ENCODE measurements at regions not wholly inside any gene's neighbourhood (a gene's known extent, or its start where the extent isn't known, plus 50 kb on each side); places are given as distances from the start of the nearest gene placed in this dataset.

DNA sequence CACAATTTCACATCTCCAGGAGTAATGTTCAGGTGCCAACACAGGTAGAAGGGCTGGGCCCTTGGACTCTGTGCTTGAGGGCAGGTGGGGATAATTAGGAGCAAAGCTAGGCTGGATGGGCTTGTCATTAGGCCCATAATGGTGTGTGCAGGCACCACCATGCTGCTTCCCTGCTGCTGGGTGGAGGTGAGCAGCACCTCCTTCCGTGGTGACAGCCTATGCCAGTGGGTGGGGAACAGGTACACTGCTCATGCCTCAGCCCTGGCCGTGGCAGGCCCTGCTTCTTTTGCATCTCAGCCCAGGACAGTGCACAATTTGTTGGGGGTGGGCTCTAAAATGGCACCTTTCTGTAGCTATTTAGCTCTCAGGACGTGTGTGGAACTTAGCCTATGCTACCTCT, 955.5 kb downstream of the TMTC2 start:
- no peaks in the 10 kb centered on the region for H3K79me2 ChIP-seq (ENCODE audit: low read depth)
- H3K4me1 Mint-ChIP-seq = peaks cover 3% of the 10 kb centered on the region
- no peak overlapping the region for H3K4me3 Mint-ChIP-seq
- no peak overlapping the region for H3K9ac ChIP-seq
- H3K27ac Mint-ChIP-seq = no peak overlapping the region
- H3K4me3 ChIP-seq = no peak overlapping the region
- peaks cover 4% of the 10 kb centered on the region for H3K4me1 ChIP-seq
- H3K9me3 Mint-ChIP-seq = no peaks in the 10 kb centered on the region
- H3K4me2 ChIP-seq = no peak overlapping the region
- H4K20me1 ChIP-seq (ENCODE audit: low read depth) = no peaks in the 10 kb centered on the region
- no peak for DNase-seq (ENCODE audit: low spot score)
- TF ChIP-seq, protein P1, sequence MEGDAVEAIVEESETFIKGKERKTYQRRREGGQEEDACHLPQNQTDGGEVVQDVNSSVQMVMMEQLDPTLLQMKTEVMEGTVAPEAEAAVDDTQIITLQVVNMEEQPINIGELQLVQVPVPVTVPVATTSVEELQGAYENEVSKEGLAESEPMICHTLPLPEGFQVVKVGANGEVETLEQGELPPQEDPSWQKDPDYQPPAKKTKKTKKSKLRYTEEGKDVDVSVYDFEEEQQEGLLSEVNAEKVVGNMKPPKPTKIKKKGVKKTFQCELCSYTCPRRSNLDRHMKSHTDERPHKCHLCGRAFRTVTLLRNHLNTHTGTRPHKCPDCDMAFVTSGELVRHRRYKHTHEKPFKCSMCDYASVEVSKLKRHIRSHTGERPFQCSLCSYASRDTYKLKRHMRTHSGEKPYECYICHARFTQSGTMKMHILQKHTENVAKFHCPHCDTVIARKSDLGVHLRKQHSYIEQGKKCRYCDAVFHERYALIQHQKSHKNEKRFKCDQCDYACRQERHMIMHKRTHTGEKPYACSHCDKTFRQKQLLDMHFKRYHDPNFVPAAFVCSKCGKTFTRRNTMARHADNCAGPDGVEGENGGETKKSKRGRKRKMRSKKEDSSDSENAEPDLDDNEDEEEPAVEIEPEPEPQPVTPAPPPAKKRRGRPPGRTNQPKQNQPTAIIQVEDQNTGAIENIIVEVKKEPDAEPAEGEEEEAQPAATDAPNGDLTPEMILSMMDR (IDR thresholded peaks at IDR 0.05) = no peak
- no peak for TF ChIP-seq EZH2phosphoT487 (IDR thresholded peaks at IDR 0.05)
- TF ChIP-seq EZH2 (IDR thresholded peaks at IDR 0.05) = no peak
- no peaks in the 10 kb centered on the region for H3K36me3 Mint-ChIP-seq
- no peak overlapping the region for H2AFZ ChIP-seq (replicated peaks)
- no peaks in the 10 kb centered on the region for H3K27me3 ChIP-seq
- no peaks in the 10 kb centered on the region for H3K9me3 ChIP-seq (ENCODE audit: low read depth)
- H3K36me3 ChIP-seq = no peaks in the 10 kb centered on the region
- no peaks in the 10 kb centered on the region for H3F3A ChIP-seq (ENCODE audit: low read depth)
- H3K27me3 Mint-ChIP-seq (ENCODE audit: insufficient read depth, low read depth) = no peaks in the 10 kb centered on the region
- H3K27ac ChIP-seq = no peak overlapping the region

DNA sequence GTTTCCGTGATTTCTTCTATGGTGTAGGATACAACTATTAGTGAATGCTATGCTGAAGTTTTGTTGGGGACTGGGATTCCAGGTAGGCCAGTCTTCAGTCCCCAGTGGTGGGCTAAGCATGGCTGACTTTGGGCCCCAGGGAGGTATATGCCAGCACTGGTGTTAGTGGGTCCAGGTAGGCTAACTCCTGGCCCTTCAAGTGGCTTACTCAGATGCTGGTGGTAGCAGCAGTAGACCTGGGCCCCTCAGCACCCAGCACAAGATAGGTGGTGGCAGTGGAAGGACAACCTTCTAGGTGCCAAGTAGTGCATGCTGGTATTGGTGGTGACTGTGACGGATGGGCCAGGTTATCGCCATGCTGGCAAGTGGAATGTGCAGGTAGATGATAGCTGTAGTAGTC, 955.1 kb downstream of the TMTC2 start:
- H3K27ac ChIP-seq = no peak overlapping the region
- no peaks in the 10 kb centered on the region for H3K27me3 ChIP-seq
- H3K4me2 ChIP-seq = no peak overlapping the region
- no peak for DNase-seq (ENCODE audit: low spot score)
- no peaks in the 10 kb centered on the region for H3F3A ChIP-seq (ENCODE audit: low read depth)
- H3K4me1 ChIP-seq = peaks cover 4% of the 10 kb centered on the region
- TF ChIP-seq, protein P1 (IDR thresholded peaks at IDR 0.05) = no peak
- TF ChIP-seq EZH2 (IDR thresholded peaks at IDR 0.05) (no peak), EZH2phosphoT487 (IDR thresholded peaks at IDR 0.05) (no peak)
- Mint-ChIP-seq H3K36me3 (no peaks in the 10 kb centered on the region), H3K27me3 (ENCODE audit: insufficient read depth, low read depth) (no peaks in the 10 kb centered on the region), H3K4me1 (peaks cover 3% of the 10 kb centered on the region), H3K9me3 (no peaks in the 10 kb centered on the region), H3K4me3 (no peak overlapping the region), H3K27ac (no peak overlapping the region)
- H2AFZ ChIP-seq (replicated peaks) = no peak overlapping the region
- no peak overlapping the region for H3K9ac ChIP-seq
- no peaks in the 10 kb centered on the region for H4K20me1 ChIP-seq (ENCODE audit: low read depth)
- H3K9me3 ChIP-seq (ENCODE audit: low read depth) = no peaks in the 10 kb centered on the region
- no peaks in the 10 kb centered on the region for H3K79me2 ChIP-seq (ENCODE audit: low read depth)
- H3K4me3 ChIP-seq = no peak overlapping the region
- H3K36me3 ChIP-seq = no peaks in the 10 kb centered on the region

DNA sequence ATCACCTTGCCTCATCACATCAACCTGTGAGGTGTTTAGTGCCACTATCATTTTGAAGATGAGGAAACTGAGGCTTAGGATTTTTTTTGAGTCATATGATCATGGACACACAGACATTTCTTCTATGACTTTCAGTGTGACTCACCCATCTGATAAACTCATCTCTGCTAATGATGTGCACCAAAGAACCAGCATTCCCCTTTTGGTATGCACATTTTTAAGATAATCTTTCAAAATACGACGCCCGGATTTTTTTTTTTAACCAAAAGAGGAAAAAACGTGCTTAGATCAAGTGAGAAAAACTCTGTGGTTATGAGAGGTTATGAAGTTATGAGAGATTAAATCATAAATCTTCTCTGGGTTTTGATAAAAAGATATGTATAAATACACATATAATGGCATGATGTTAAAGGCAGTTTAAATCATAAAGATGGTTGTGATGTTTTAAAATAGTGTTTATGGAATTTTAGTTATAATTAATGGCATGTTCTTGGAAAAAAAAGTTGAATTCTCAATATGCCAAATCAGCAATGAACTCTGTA, 948.1 kb downstream of the TMTC2 start:
- H3K9me3 ChIP-seq (ENCODE audit: low read depth) = no peaks in the 10 kb centered on the region
- H3K36me3 ChIP-seq = no peaks in the 10 kb centered on the region
- H3K4me1 ChIP-seq = no peaks in the 10 kb centered on the region
- no peak overlapping the region for H3K4me3 ChIP-seq
- H3K4me3 Mint-ChIP-seq = no peak overlapping the region
- TF ChIP-seq EZH2 (IDR thresholded peaks at IDR 0.05) = no peak
- no peak for TF ChIP-seq EZH2phosphoT487 (IDR thresholded peaks at IDR 0.05)
- H3K4me1 Mint-ChIP-seq = peaks cover 3% of the 10 kb centered on the region
- no peaks in the 10 kb centered on the region for H3F3A ChIP-seq (ENCODE audit: low read depth)
- H3K79me2 ChIP-seq (ENCODE audit: low read depth) = no peaks in the 10 kb centered on the region
- no peak overlapping the region for H3K27ac ChIP-seq
- no peaks in the 10 kb centered on the region for H3K9me3 Mint-ChIP-seq
- H3K27me3 ChIP-seq = no peaks in the 10 kb centered on the region
- no peak overlapping the region for H3K9ac ChIP-seq
- H3K27me3 Mint-ChIP-seq (ENCODE audit: insufficient read depth, low read depth) = no peaks in the 10 kb centered on the region
- H3K27ac Mint-ChIP-seq = no peak overlapping the region
- H3K4me2 ChIP-seq = no peak overlapping the region
- H4K20me1 ChIP-seq (ENCODE audit: low read depth) = no peaks in the 10 kb centered on the region
- H2AFZ ChIP-seq (replicated peaks) = no peak overlapping the region
- no peak for DNase-seq (ENCODE audit: low spot score)
- no peaks in the 10 kb centered on the region for H3K36me3 Mint-ChIP-seq

DNA sequence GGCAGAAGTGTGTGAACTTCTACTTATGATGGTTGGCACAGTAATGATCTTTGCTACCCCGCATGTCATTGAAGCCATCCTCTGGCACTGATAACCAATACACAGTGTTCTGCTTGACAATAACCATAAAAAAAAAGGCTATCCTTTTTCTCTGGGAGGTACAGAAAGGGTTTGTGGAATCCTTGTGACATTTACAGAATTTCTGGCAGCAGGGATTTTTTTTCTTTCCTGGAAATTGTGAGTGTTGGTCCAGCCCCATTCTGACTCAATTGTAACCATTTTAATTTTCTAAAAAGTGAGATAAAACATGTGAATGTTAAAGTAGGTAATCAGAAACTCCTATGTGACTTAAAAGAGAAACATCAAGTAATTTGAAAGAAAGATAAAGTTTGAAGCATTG, 943.8 kb downstream of the TMTC2 start:
- Mint-ChIP-seq H3K4me3 (no peak overlapping the region), H3K36me3 (no peaks in the 10 kb centered on the region), H3K4me1 (peaks cover 11% of the 10 kb centered on the region), H3K9me3 (no peaks in the 10 kb centered on the region), H3K27me3 (ENCODE audit: insufficient read depth, low read depth) (no peaks in the 10 kb centered on the region), H3K27ac (no peak overlapping the region)
- Histone ChIP-seq H4K20me1 (ENCODE audit: low read depth) (no peaks in the 10 kb centered on the region), H3K79me2 (ENCODE audit: low read depth) (no peaks in the 10 kb centered on the region), H3K36me3 (no peaks in the 10 kb centered on the region), H3K27ac (no peak overlapping the region), H3K27me3 (no peaks in the 10 kb centered on the region), H3F3A (ENCODE audit: low read depth) (no peaks in the 10 kb centered on the region), H2AFZ (replicated peaks) (no peak overlapping the region), H3K9me3 (ENCODE audit: low read depth) (no peaks in the 10 kb centered on the region), H3K4me2 (no peak overlapping the region), H3K4me1 (no peaks in the 10 kb centered on the region), H3K9ac (no peak overlapping the region), H3K4me3 (no peak overlapping the region)
- no peak for TF ChIP-seq EZH2 (IDR thresholded peaks at IDR 0.05)
- no peak for DNase-seq (ENCODE audit: low spot score)

Measured in neural progenitor cell (in vitro differentiated cells).